ENCODE measurements at regions not wholly inside any gene's neighbourhood (a gene's known extent, or its start where the extent isn't known, plus 50 kb on each side); places are given as distances from the start of the nearest gene placed in this dataset.

DNA sequence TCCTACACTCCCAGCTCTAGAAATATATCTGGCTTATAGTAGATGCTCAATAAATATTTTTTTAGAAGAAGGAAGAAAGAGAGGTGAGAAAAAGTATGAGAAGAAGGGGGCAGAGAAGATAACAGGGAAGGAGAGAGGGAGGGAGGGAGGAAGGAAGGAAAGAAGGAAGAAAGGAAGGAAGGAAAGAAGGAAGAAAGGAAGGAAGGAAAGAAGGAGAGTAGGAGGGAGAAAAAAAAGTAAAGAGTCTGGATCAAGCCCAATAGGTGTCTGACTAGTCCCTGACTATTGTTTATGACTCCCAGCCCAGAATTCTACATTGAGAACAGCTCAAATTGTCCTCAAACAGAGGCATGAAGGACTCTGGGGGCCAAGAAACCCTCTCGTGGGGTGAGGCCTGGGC, 83.9 kb downstream of the THNSL2 start:
- Histone ChIP-seq H3K27ac (ENCODE audit: insufficient read depth, low read depth, low read length, poor library complexity, severe bottlenecking) (no peak overlapping the region), H3K9me3 (ENCODE audit: control insufficient read depth, low read length) (no peaks in the 10 kb centered on the region), H3K27me3 (ENCODE audit: control insufficient read depth, insufficient read depth, low read length, poor library complexity, severe bottlenecking) (no peaks in the 10 kb centered on the region)

DNA sequence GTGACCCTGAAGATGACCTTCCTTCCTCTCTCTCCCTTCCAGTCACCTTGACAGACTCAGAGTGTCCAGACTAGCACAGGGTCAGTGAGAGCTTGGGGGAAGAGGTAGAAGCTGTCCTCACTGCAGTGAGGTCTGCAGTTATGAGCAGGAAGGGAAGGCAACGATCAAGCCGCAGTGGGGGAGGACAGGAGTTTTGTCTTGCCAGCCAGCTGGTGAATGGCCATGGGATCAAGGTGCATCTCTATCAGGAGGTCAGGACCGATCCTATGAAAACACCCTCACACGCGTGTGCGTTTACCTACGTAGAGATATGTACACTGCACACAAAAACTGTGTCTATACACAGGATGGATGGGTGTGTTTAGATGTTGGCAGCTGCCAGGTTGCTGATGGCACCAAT, 83.2 kb downstream of the THNSL2 start:
- Histone ChIP-seq H3K27ac (ENCODE audit: insufficient read depth, low read depth, low read length, poor library complexity, severe bottlenecking) (no peak overlapping the region), H3K4me3 (ENCODE audit: insufficient read depth, low read depth, low read length) (no peak overlapping the region), H3K9me3 (ENCODE audit: control insufficient read depth, low read length) (no peaks in the 10 kb centered on the region), H3K36me3 (ENCODE audit: control insufficient read depth, insufficient read depth, low read length) (no peaks in the 10 kb centered on the region), H3K27me3 (ENCODE audit: control insufficient read depth, insufficient read depth, low read length, poor library complexity, severe bottlenecking) (no peaks in the 10 kb centered on the region), H3K4me1 (ENCODE audit: control insufficient read depth, insufficient read depth, low read length) (no peaks in the 10 kb centered on the region)
- WGBS, 2 experiments = 97% methylated on average over 7 of the region's 7 CpGs

More for the DNA sequence above, 83.9 kb downstream of the THNSL2 start:
- 85 to 86% methylated on average over 1 of the region's 1 CpG for WGBS, 2 experiments
- no peak overlapping the region for H3K4me3 ChIP-seq (ENCODE audit: insufficient read depth, low read depth, low read length)
- H3K4me1 ChIP-seq (ENCODE audit: control insufficient read depth, insufficient read depth, low read length) = no peaks in the 10 kb centered on the region
- no peaks in the 10 kb centered on the region for H3K36me3 ChIP-seq (ENCODE audit: control insufficient read depth, insufficient read depth, low read length)

GRCh38 chr2:88252646-88253045, 82.5 kb downstream of the THNSL2 start:
- no peaks in the 10 kb centered on the region for H3K9me3 ChIP-seq (ENCODE audit: control insufficient read depth, low read length)
- no peaks in the 10 kb centered on the region for H3K4me1 ChIP-seq (ENCODE audit: control insufficient read depth, insufficient read depth, low read length)
- no peak overlapping the region for H3K27ac ChIP-seq (ENCODE audit: insufficient read depth, low read depth, low read length, poor library complexity, severe bottlenecking)
- H3K27me3 ChIP-seq (ENCODE audit: control insufficient read depth, insufficient read depth, low read length, poor library complexity, severe bottlenecking) = no peaks in the 10 kb centered on the region
- H3K4me3 ChIP-seq (ENCODE audit: insufficient read depth, low read depth, low read length) = no peak overlapping the region
- 62 to 63% methylated on average over 4 of the region's 5 CpGs for WGBS, 2 experiments
- H3K36me3 ChIP-seq (ENCODE audit: control insufficient read depth, insufficient read depth, low read length) = no peaks in the 10 kb centered on the region

DNA sequence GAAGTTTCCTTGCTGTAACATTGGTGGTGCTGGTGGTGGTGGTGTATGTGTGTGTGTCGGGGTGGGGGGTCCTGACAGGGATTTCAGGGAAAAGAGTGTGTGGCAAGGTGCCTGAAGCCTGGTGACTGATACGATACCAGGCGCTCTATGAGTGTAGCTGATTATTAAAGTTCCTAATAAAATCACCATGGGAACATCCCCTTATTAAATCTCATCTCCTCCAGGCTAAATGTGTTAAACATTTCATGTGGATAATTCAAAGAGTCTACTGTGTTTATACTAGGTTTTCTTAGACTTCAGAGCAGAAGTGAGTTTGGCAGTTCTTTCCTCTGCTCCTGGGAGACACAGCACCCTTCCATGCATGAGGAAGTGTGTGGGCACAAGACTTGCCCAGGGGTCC, 82.0 kb downstream of the THNSL2 start:
- Histone ChIP-seq H3K4me3 (ENCODE audit: insufficient read depth, low read depth, low read length) (no peak overlapping the region), H3K36me3 (ENCODE audit: control insufficient read depth, insufficient read depth, low read length) (no peaks in the 10 kb centered on the region), H3K4me1 (ENCODE audit: control insufficient read depth, insufficient read depth, low read length) (no peaks in the 10 kb centered on the region), H3K9me3 (ENCODE audit: control insufficient read depth, low read length) (no peaks in the 10 kb centered on the region), H3K27ac (ENCODE audit: insufficient read depth, low read depth, low read length, poor library complexity, severe bottlenecking) (no peak overlapping the region), H3K27me3 (ENCODE audit: control insufficient read depth, insufficient read depth, low read length, poor library complexity, severe bottlenecking) (no peaks in the 10 kb centered on the region)
- 90 to 93% methylated on average over 3 of the region's 3 CpGs for WGBS, 2 experiments

DNA sequence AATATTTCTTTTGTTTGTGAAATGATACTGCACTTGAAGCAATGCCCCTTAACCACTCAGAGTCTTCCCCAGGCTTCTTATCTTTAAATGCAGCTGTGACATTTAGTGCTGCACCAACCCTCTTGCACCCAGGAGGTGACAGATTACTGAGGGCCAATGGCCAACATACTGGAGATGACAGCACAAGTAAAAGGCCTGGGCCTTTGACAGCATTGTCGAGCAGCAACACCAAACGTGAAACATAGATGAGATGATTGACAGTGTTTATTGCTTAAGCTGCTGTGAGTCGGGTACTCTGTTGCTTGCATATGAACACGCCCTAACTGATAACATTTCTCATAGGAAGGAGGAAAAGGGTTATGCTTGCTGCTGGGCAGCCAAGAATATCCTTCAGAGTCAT, 80.3 kb downstream of the THNSL2 start:
- H3K27me3 ChIP-seq (ENCODE audit: control insufficient read depth, insufficient read depth, low read length, poor library complexity, severe bottlenecking) = no peaks in the 10 kb centered on the region
- WGBS, 2 experiments = 95 to 96% methylated on average over 4 of the region's 4 CpGs
- no peaks in the 10 kb centered on the region for H3K9me3 ChIP-seq (ENCODE audit: control insufficient read depth, low read length)
- H3K4me3 ChIP-seq (ENCODE audit: insufficient read depth, low read depth, low read length) = no peak overlapping the region
- no peaks in the 10 kb centered on the region for H3K4me1 ChIP-seq (ENCODE audit: control insufficient read depth, insufficient read depth, low read length)
- no peak overlapping the region for H3K27ac ChIP-seq (ENCODE audit: insufficient read depth, low read depth, low read length, poor library complexity, severe bottlenecking)
- no peaks in the 10 kb centered on the region for H3K36me3 ChIP-seq (ENCODE audit: control insufficient read depth, insufficient read depth, low read length)

DNA sequence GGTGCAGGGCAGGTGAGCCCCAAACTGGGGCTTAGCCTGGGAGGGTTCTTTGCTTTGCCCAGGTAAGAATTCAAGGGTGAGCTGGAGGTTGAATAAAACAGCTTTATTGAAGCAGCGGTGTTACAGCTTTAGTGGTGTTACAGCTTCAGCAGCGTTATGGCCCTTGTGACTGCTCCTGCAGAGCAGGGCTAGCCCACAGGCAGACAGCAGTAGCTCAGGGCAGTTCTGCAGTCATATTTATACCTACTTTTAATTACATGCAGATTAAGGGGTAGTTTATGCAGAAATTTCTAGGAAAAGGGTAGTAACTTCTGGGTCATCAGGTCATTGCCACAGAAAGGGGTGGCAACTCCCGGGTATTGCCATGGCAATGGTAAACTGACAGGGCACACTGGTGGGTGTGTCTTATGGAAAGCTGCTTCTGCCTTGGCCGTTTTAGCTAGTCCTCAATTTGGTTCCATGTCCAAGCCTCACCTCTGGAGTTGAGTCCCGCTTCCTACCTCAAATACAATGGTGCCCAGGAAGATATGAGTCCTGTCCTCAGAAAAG, 78.2 kb downstream of the THNSL2 start:
- WGBS, 2 experiments = 92 to 95% methylated on average over 5 of the region's 5 CpGs

DNA sequence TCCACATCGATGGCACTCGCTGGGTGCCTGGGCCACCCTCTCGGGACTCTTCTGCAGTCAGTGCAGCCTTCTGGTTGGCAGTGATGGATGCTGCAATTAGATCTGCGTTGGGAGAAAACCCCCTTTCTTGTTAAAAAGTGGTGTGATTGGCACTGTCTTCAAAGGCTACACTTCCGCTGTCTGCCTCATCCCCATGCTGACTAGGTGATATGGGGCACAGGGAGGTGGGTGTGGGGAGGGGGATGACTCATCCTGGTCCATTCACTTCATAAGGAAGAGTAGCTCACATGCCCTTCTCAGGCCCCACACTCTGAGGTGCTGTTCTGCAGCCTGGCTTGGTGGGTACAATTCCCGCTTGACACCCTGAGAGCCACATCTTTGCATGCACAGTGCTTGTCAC, 77.4 kb downstream of the THNSL2 start:
- Histone ChIP-seq H3K27ac (ENCODE audit: insufficient read depth, low read depth, low read length, poor library complexity, severe bottlenecking) (no peak overlapping the region), H3K4me1 (ENCODE audit: control insufficient read depth, insufficient read depth, low read length) (no peaks in the 10 kb centered on the region), H3K36me3 (ENCODE audit: control insufficient read depth, insufficient read depth, low read length) (no peaks in the 10 kb centered on the region), H3K27me3 (ENCODE audit: control insufficient read depth, insufficient read depth, low read length, poor library complexity, severe bottlenecking) (no peaks in the 10 kb centered on the region), H3K9me3 (ENCODE audit: control insufficient read depth, low read length) (no peaks in the 10 kb centered on the region), H3K4me3 (ENCODE audit: insufficient read depth, low read depth, low read length) (no peak overlapping the region)
- 87 to 90% methylated on average over 6 of the region's 6 CpGs for WGBS, 2 experiments

More for the DNA sequence above, 78.2 kb downstream of the THNSL2 start:
- no peak overlapping the region for H3K27ac ChIP-seq (ENCODE audit: insufficient read depth, low read depth, low read length, poor library complexity, severe bottlenecking)
- no peak overlapping the region for H3K4me3 ChIP-seq (ENCODE audit: insufficient read depth, low read depth, low read length)
- H3K36me3 ChIP-seq (ENCODE audit: control insufficient read depth, insufficient read depth, low read length) = no peaks in the 10 kb centered on the region
- no peaks in the 10 kb centered on the region for H3K4me1 ChIP-seq (ENCODE audit: control insufficient read depth, insufficient read depth, low read length)
- H3K27me3 ChIP-seq (ENCODE audit: control insufficient read depth, insufficient read depth, low read length, poor library complexity, severe bottlenecking) = no peaks in the 10 kb centered on the region
- no peaks in the 10 kb centered on the region for H3K9me3 ChIP-seq (ENCODE audit: control insufficient read depth, low read length)

DNA sequence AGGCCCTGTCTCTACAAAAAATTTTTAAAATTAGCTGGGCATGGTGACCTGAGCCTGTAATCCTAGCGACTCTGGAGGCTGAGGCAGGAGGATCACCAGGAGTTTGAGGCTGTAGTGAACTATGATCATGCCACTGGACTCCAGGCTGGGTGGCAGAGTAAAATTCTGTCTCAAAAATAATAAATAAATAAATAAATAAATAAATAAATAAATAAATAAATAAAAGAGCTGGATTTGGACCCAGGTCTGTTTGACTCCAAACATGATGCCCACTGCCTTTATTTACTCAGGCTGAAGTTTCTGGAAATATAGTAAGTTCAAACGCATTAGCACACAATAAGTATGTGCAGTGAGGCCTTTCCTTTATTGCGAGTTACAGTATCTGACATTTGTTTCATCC, 75.0 kb downstream of the THNSL2 start:
- Histone ChIP-seq H3K27me3 (ENCODE audit: control insufficient read depth, insufficient read depth, low read length, poor library complexity, severe bottlenecking) (no peaks in the 10 kb centered on the region), H3K27ac (ENCODE audit: insufficient read depth, low read depth, low read length, poor library complexity, severe bottlenecking) (no peak overlapping the region), H3K9me3 (ENCODE audit: control insufficient read depth, low read length) (no peaks in the 10 kb centered on the region), H3K4me1 (ENCODE audit: control insufficient read depth, insufficient read depth, low read length) (no peaks in the 10 kb centered on the region), H3K36me3 (ENCODE audit: control insufficient read depth, insufficient read depth, low read length) (no peaks in the 10 kb centered on the region), H3K4me3 (ENCODE audit: insufficient read depth, low read depth, low read length) (no peak overlapping the region)
- WGBS, 2 experiments = 91 to 95% methylated on average over 3 of the region's 3 CpGs

DNA sequence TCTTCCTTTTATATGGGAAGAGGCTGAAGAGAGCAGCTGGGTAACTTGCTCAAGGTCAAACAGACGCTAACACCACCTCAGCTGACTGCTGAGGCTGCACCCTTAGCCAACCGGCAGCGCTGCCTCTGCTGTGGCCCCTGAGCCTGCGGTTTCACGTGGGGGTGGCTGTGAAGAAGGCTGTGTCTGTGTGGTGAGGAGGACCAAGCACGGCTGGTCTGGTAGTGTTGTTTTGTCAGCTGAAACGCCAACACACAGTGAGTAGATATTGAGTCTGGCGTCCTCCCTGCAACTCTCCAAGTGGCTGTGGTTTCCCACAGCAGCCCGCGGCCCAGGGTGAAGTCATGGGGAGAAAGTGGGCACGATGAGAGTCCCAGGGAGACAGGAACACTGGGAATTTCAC, 69.6 kb downstream of the THNSL2 start:
- Histone ChIP-seq H3K36me3 (ENCODE audit: control insufficient read depth, insufficient read depth, low read length) (no peaks in the 10 kb centered on the region), H3K27me3 (ENCODE audit: control insufficient read depth, insufficient read depth, low read length, poor library complexity, severe bottlenecking) (no peaks in the 10 kb centered on the region), H3K9me3 (ENCODE audit: control insufficient read depth, low read length) (no peaks in the 10 kb centered on the region), H3K4me1 (ENCODE audit: control insufficient read depth, insufficient read depth, low read length) (peaks cover 6% of the 10 kb centered on the region), H3K4me3 (ENCODE audit: insufficient read depth, low read depth, low read length) (no peak overlapping the region), H3K27ac (ENCODE audit: insufficient read depth, low read depth, low read length, poor library complexity, severe bottlenecking) (no peak overlapping the region)
- 92 to 95% methylated on average over 11 of the region's 11 CpGs for WGBS, 2 experiments

DNA sequence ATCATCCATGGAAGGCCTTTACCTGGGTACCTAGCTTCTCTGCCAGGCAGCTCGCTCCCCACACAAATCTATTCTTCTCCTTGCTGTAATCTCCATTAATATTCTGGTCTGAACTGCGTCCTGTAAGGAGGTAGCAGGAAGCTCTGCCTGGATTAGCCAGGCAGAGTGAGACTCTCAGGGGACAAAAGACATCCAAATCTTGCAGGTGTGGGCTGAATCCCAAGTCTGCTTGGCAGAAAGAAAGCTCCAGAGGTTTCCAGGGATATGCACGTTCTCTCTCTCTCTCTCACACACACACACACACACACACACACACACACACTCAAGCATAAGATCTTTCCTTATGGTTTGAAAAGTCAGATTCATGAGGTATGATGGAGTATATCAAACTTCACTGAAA, 66.5 kb downstream of the THNSL2 start:
- Histone ChIP-seq H3K27ac (ENCODE audit: insufficient read depth, low read depth, low read length, poor library complexity, severe bottlenecking) (no peak overlapping the region), H3K4me3 (ENCODE audit: insufficient read depth, low read depth, low read length) (no peak overlapping the region), H3K27me3 (ENCODE audit: control insufficient read depth, insufficient read depth, low read length, poor library complexity, severe bottlenecking) (no peaks in the 10 kb centered on the region), H3K4me1 (ENCODE audit: control insufficient read depth, insufficient read depth, low read length) (peaks cover 7% of the 10 kb centered on the region), H3K9me3 (ENCODE audit: control insufficient read depth, low read length) (no peaks in the 10 kb centered on the region), H3K36me3 (ENCODE audit: control insufficient read depth, insufficient read depth, low read length) (no peaks in the 10 kb centered on the region)
- WGBS, 2 experiments = 86 to 90% methylated on average over 3 of the region's 3 CpGs
